ENCODE measurements at regions not wholly inside any gene's neighbourhood (a gene's known extent, or its start where the extent isn't known, plus 50 kb on each side); places are given as distances from the start of the nearest gene placed in this dataset.

GRCh38 chr1:221994939-221995338 is 253.1 kb upstream of the DUSP10 start:
- no peak overlapping the region for H3K27ac ChIP-seq
- H3K4me3 ChIP-seq = no peak overlapping the region
- DNase-seq (no peak), ATAC-seq (ENCODE audit: low FRiP score in 2 of 2) (peak in 1 of 2 donors; percentile 29)
- H3K9me3 ChIP-seq = no peaks in the 10 kb centered on the region
- no peaks in the 10 kb centered on the region for H3K27me3 ChIP-seq
- H3K36me3 ChIP-seq = no peaks in the 10 kb centered on the region
- TF ChIP-seq EP300 (IDR thresholded peaks at IDR 0.05) = no peak
- no peaks in the 10 kb centered on the region for H3K4me1 ChIP-seq
- WGBS, 2 donors = 64 to 70% methylated on average over 4 of the region's 4 CpGs

- no peak overlapping the region for H3K4me3 ChIP-seq
- TF ChIP-seq POLR2AphosphoS5 (IDR thresholded peaks at IDR 0.05) (no peak), CTCF (IDR thresholded peaks at IDR 0.05) (no peak), EP300 (IDR thresholded peaks at IDR 0.05) (no peak), POLR2A (IDR thresholded peaks at IDR 0.05) (no peak)
- H3K27me3 ChIP-seq = no peaks in the 10 kb centered on the region
- DNase-seq (no peak), ATAC-seq (ENCODE audit: low FRiP score in 2 of 2) (peak in 1 of 2 donors; percentile 25)
- no peaks in the 10 kb centered on the region for H3K36me3 ChIP-seq
- H3K9me3 ChIP-seq = no peaks in the 10 kb centered on the region
- H3K4me1 ChIP-seq = no peaks in the 10 kb centered on the region
- H3K27ac ChIP-seq = peak overlapping the region in 1 of 4 donors; percentile 26
Measured at GRCh38 chr1:221994274-221994698, 252.4 kb upstream of the DUSP10 start.

- Histone ChIP-seq H3K4me1 (peaks cover 0 to 2% (median 0%) of the 10 kb centered on the region in 4 donors), H3K36me3 (no peaks in the 10 kb centered on the region), H3K27me3 (no peaks in the 10 kb centered on the region), H3K27ac (no peak overlapping the region), H3K4me3 (no peak overlapping the region), H3K9me3 (no peaks in the 10 kb centered on the region)
- no peak for DNase-seq
- ATAC-seq (ENCODE audit: low FRiP score in 2 of 2) = no peak
- no peak for TF ChIP-seq EP300 (IDR thresholded peaks at IDR 0.05)
Measured at GRCh38 chr1:221993444-221993948, 251.6 kb upstream of the DUSP10 start.

- H3K27ac ChIP-seq = no peak overlapping the region
- WGBS, 2 donors = 63 to 87% methylated on average over 2 of the region's 2 CpGs
- H3K4me3 ChIP-seq = no peak overlapping the region
- no peak for ATAC-seq (ENCODE audit: low FRiP score in 2 of 2)
- H3K4me1 ChIP-seq = peaks cover 0 to 3% (median 0%) of the 10 kb centered on the region in 4 donors
- H3K27me3 ChIP-seq = no peaks in the 10 kb centered on the region
- H3K36me3 ChIP-seq = no peaks in the 10 kb centered on the region
- no peak for TF ChIP-seq POLR2A (IDR thresholded peaks at IDR 0.05)
- no peak for TF ChIP-seq EP300 (IDR thresholded peaks at IDR 0.05)
- no peak for TF ChIP-seq CTCF (IDR thresholded peaks at IDR 0.05)
- DNase-seq = no peak
- no peaks in the 10 kb centered on the region for H3K9me3 ChIP-seq
Measured at GRCh38 chr1:221992427-221992826, 250.5 kb upstream of the DUSP10 start.

GRCh38 chr1:221991221-221991620 is 249.3 kb upstream of the DUSP10 start:
- ATAC-seq (ENCODE audit: low FRiP score in 2 of 2) = no peak
- TF ChIP-seq POLR2AphosphoS5 (IDR thresholded peaks at IDR 0.05) (no peak), CTCF (IDR thresholded peaks at IDR 0.05) (no peak), EP300 (IDR thresholded peaks at IDR 0.05) (no peak), POLR2A (IDR thresholded peaks at IDR 0.05) (no peak)
- H3K36me3 ChIP-seq = no peaks in the 10 kb centered on the region

GRCh38 chr1:221989741-221990140 is 247.9 kb upstream of the DUSP10 start:
- Histone ChIP-seq H3K4me1 (peaks cover 0 to 3% (median 0%) of the 10 kb centered on the region in 4 donors), H3K36me3 (no peaks in the 10 kb centered on the region), H3K4me3 (no peak overlapping the region), H3K27ac (no peak overlapping the region), H3K9me3 (no peaks in the 10 kb centered on the region), H3K27me3 (no peaks in the 10 kb centered on the region)
- no peak for DNase-seq
- ATAC-seq (ENCODE audit: low FRiP score in 2 of 2) = no peak
- TF ChIP-seq CTCF (IDR thresholded peaks at IDR 0.05) (no peak), POLR2AphosphoS5 (IDR thresholded peaks at IDR 0.05) (no peak), POLR2A (IDR thresholded peaks at IDR 0.05) (no peak), EP300 (IDR thresholded peaks at IDR 0.05) (no peak)
- 64 to 69% methylated on average over 1 of the region's 1 CpG for WGBS, 2 donors

More at GRCh38 chr1:221991221-221991620, 249.3 kb upstream of the DUSP10 start:
- Histone ChIP-seq H3K9me3 (no peaks in the 10 kb centered on the region), H3K27me3 (no peaks in the 10 kb centered on the region), H3K27ac (no peak overlapping the region), H3K4me1 (peaks cover 0 to 3% (median 0%) of the 10 kb centered on the region in 4 donors), H3K4me3 (no peak overlapping the region)
- WGBS, 2 donors = 27 to 48% methylated on average over 1 of the region's 1 CpG
- no peak for DNase-seq
